ENCODE measurements at regions not wholly inside any gene's neighbourhood (a gene's known extent, or its start where the extent isn't known, plus 50 kb on each side); places are given as distances from the start of the nearest gene placed in this dataset.

DNA sequence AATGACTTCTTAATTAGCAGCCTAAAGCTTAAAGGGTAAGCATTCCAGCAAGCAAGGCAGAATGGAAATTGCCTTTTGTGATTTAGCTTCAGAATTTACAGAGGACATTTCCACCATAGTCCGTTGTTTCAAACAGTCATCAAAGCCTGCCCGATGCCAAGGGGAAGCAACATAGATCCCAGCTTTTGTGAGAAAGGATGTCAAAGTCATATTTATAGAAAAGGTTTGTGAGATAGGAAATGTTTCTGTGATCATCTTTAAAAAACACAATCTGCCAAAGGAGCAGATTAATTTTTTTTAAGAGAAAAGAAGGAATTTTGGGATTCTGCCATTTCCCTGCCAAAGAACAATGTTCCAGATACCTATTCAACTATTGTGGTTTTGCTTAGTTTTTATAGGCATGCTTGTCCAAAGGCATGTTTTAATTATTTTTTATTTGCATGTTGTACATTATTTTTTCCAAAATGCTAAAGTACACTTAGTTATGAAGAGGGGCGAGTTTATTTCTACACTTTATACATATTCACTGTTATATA lies 346.9 kb downstream of the ZNF608 start:
- no peak for DNase-seq

- no peak for DNase-seq
These were observed 348.0 kb downstream of the ZNF608 start for GRCh38 chr5:124398460-124398859.

DNA sequence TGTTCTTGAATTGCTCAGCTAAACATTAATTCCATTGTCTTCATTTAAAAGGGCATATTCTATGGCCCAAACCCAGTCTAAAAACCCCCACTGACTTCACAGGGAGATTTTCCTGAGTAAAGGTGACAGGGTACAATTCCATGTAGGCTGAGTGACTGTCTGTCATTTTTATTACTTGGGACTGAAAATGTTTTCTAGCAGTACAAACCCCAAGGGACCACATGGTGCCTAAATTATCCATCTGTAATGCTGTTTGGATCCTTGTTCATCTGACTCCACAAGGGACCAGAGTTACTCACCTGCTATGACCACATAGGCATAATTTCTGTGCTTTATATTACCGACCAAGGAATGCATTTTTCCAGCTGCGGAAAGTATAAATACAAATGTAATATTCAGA lies 349.1 kb downstream of the ZNF608 start:
- DNase-seq, result no peak

- DNase-seq, result peak in 1 of 58 donors; percentile 7
These were observed 350.5 kb downstream of the ZNF608 start for GRCh38 chr5:124395926-124396325.

- peak in 42 of 58 donors; percentile 3 to 73 (median 35) for DNase-seq
These were observed 351.2 kb downstream of the ZNF608 start for GRCh38 chr5:124395287-124395686.

DNA sequence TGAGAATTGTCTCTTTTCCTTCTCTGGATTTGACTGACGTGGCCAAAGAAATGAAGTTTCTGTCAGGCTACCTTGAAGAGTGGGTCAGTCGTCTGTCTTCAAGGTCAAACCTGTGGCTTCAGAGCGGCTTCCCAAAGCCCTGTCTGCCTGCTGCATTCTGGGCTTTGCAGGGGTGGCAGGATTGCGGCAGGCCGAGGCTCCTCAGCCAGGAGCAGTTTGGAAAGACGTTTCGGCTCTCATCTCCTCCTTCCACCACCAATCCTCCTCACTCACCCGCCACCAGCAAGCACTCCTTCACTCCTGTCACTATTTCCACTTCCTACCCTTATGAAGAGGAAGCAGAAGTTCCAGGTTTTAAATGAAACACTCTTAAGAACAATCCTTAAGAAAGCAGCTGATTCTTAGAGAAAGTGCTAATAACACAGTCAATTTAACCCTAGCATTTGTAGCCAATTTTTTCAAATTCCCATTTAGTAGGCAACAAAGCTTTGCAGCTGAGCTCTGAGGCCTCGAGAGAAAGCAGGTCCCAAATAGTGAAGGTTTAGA lies 351.7 kb downstream of the ZNF608 start:
- peak in 16 of 58 donors; percentile 6 to 25 (median 16) for DNase-seq

- peak in 3 of 58 donors; percentile 3 to 31 (median 19) for DNase-seq
These were observed 352.7 kb downstream of the ZNF608 start for GRCh38 chr5:124393584-124394379.

GRCh38 chr5:124383693-124384092 lies 362.7 kb downstream of the ZNF608 start:
- no peak for DNase-seq

DNA sequence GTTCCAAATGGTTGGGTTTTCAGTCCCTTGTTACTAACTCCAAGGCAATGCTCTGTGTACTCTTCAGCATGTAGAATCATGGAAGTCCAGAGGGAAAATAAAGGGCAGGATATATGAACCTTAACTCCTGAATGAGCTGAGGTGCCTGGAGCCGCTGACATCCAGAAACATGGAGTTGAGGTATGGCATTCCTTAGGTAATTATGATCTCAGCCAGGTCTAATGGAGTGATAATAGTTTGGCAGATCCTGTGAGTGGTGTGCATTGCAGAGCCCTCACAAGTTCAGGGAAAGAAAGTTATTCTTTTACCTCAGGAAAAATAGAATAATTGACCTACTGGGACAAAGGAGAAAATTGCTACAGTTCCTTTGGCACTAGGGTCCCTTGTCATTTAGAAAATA lies 369.1 kb downstream of the ZNF608 start:
- DNase-seq, result no peak

DNA sequence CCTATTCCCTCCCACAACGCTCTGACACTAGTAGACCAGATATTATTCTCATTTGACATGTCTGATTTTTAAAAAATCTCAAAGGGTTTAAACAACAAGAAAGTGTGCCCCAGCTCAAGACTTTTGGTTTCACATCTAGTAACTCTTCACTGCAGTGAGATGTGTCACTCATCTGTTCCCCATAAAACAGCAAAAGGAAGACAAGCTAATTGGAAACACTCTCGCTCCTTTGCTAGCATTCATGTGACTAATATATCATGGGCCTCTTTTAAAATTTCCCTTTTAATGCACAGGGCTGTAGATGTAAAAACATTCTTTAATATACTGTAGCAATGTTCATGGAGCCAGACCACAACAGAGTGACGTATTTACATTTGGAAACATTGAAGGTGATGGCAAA lies 372.6 kb downstream of the ZNF608 start:
- DNase-seq, result no peak

- no peak for DNase-seq
These were observed 374.0 kb downstream of the ZNF608 start for GRCh38 chr5:124372457-124372856.

- DNase-seq, result no peak
These were observed 375.2 kb downstream of the ZNF608 start for GRCh38 chr5:124371111-124371706.

GRCh38 chr5:124370601-124371000 lies 375.8 kb downstream of the ZNF608 start:
- no peak for DNase-seq

- DNase-seq, result no peak
These were observed 381.1 kb downstream of the ZNF608 start for GRCh38 chr5:124365361-124365801.

DNA sequence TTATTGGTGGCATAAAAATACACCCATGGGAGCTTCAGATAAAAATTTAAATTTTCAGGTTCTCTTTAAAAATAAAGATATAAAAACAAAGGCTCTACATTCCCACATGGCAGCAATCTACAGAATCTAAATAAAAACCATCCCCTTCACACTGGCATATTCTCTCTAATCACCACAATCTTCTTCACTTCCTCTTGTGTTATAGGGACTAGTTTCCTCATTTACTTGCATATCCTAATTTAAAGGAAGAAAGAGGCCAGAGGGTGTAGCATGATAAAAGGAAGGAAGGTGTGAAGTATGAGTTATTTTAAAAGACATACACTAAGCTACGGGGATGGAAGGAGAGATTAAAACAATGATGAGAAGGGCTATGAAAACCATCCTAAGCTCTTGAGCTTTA lies 390.5 kb downstream of the ZNF608 start:
- no peak for DNase-seq

- no peak for DNase-seq
These were observed 393.4 kb downstream of the ZNF608 start for GRCh38 chr5:124353016-124353415.

DNA sequence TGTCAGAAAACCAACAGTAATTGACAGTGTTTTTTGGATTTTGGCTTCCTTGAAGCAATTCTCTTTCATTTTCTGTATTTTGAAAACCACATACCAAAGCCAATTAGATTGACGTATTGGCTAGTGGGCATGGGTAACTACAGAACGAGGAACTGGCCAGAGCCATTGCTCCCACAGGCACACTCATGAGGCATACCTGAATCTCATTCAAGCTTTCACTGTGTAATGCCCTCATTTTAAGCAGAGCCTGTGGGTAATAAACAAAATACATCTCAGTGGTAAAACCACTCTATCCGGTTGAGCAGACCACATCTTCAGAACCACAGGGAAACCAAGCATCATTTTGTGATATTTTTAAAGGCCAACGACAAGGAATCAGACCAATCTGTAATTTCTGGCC lies 394.1 kb downstream of the ZNF608 start:
- DNase-seq, result no peak

- DNase-seq, result no peak
These were observed 396.5 kb downstream of the ZNF608 start for GRCh38 chr5:124349931-124350330.

GRCh38 chr5:124343451-124343867 lies 403.0 kb downstream of the ZNF608 start:
- DNase-seq, result no peak

- no peak for DNase-seq
These were observed 403.5 kb downstream of the ZNF608 start for GRCh38 chr5:124342986-124343385.

GRCh38 chr5:124342584-124342983 lies 403.9 kb downstream of the ZNF608 start:
- DNase-seq, result no peak

DNA sequence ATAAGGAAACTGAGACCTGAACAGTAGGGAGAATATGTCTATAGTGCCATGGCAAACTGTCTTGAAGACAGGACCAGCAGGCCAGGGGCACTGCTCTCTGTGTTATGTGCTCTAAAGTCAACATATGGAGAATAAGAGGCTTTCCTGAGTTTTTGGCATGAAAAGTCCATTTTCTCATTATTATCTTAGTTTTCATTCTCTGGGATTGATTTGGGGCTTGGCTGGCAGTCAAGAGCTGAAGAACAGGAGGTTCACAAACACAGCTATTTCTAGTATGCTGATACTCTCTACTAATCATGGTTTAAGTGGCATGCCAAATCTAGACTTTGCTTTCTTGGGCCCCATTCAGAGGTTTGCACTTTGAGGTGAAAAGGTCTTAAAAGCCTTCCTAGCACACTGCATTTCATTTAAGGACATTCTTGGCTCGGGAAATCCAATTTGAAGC lies 404.4 kb downstream of the ZNF608 start:
- peak in 6 of 58 donors; percentile 0 to 8 (median 4) for DNase-seq
